ENCODE measurements at regions not wholly inside any gene's neighbourhood (a gene's known extent, or its start where the extent isn't known, plus 50 kb on each side); places are given as distances from the start of the nearest gene placed in this dataset.
"Not testable (repeated sequence)": the region's sequence is repeated elsewhere in the genome, so short reads cannot be mapped to it uniquely, and the experiment has no call there.

- DNase-seq (ENCODE audit: low read depth): no peak
Measured at GRCh38 chr1:224061436-224061835, 52.5 kb upstream of the FBXO28 start.

GRCh38 chr1:224059897-224060427 is 53.9 kb upstream of the FBXO28 start:
- no peak for DNase-seq (ENCODE audit: low read depth)

DNA sequence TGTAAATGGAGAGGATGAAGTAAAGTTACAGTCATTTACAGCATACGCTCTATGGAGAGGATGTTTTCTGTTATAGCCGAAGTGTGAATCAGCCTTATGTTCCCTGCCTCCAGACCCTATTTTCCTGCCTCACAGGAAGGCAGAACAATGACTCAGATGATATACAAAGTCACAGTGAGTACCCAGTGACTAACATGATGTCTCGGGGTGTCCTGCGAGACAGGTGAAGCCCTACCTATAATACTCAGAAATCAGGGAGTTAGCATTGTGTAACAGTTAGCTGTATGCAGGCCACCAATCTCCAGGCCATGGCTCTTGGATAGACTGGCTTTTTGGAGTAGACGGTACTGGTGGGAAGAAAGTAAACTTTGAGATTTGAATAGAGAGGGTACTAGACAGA is 55.6 kb upstream of the FBXO28 start:
- DNase-seq (ENCODE audit: low read depth): peak; percentile 62

GRCh38 chr1:224057461-224058199 is 56.3 kb upstream of the FBXO28 start:
- no peak for DNase-seq (ENCODE audit: low read depth)

DNA sequence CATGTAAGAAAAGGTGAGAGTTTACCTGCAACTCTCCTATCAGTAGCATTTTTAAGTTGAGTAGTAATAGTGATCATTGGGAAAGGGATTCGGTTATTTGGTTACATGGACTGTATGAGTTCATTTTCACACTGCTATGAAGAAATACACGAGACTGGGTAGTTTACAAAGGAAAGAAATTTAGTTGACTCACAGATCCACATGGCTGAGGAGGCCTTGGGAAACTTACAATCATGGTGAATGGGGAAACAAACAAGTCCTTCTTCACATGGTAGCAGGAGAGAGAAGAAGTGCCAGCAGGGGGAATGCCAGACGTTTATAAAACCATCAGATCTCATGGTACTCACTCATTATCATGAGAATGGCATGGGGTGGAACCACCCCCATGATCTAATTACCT is 59.3 kb upstream of the FBXO28 start:
- DNase-seq (ENCODE audit: low read depth): peak; percentile 76

DNA sequence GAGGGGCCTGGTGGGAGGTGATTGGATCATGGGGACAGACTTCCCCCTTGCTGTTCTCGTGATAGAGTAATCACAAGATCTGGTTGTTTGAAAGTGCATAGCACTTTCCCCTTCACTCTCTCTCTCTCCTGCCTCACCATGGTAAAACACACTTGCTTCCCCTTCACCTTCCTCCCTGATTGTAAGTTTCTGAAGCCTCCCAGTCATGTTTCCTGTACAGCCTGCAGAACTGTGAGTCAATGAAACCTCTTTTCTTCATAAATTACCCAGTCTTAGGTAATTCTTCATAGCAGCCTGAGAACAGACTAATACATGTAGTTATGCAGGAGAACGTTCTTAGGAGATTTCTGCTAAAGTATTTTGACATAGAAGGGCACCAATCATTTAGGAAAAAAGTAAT is 59.9 kb upstream of the FBXO28 start:
- peak; percentile 47 for DNase-seq (ENCODE audit: low read depth)

- no peak for DNase-seq (ENCODE audit: low read depth)
Measured at GRCh38 chr1:224053456-224053855, 60.5 kb upstream of the FBXO28 start.

- peak; percentile 81 for DNase-seq (ENCODE audit: low read depth)
Measured at GRCh38 chr1:224052772-224053171, 61.1 kb upstream of the FBXO28 start.

DNA sequence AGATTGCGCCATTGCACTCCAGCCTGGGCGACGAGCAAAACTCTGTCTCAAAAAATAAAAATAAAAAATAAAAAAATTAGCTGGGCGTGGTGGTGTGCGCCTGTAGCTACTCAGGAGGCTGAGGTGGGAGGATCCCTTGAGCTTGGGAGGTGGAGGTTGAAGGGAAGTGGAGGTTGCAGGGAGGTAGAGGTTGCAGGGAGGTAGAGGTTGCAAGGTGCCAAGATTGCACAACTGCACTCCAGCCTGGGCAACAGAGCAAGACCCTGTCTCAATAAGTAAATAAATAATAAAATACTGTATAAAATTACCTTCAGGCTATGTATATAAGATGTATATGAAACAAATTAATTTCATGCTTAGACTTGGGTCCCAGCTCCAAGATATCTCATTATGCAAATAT is 62.1 kb upstream of the FBXO28 start:
- not testable (repeated sequence) for DNase-seq (ENCODE audit: low read depth)

DNA sequence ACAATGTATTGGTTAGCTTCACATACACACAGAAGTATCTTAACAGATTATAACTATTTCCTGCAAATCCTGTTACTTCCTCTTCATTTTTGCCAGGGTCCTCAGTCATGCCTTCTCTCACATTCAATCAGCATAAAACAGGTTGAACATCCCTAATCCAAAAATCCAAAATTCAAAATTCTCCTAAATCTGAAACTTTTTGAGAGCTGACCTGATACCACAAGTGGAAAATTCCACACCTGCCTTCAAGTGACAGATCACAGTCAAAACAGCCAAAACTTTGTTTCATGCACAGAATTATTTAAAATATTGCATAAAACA is 62.9 kb upstream of the FBXO28 start:
- no peak for DNase-seq (ENCODE audit: low read depth)

DNA sequence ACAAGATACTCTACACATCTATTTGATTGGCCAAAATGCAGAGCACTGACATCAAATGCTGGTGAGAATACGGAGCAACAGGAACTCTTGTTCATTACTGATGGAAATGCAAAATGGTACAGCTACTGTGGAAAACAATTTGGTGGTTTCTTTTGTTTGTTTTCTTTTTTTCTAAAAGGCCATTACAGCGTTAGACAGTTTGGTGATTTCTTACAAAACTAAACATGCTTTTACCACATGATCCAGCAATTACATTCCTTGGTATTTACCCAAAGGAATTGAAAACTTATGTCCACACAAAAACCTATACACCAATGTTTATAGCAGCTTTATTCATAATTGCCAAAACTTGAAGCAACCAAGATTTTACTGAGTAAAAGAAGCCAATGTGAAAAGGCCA is 66.4 kb upstream of the FBXO28 start:
- DNase-seq (ENCODE audit: low read depth): peak; percentile 45

- no peak for DNase-seq (ENCODE audit: low read depth)
Measured at GRCh38 chr1:224045556-224045955, 68.4 kb upstream of the FBXO28 start.

GRCh38 chr1:224044420-224044819 is 69.5 kb upstream of the FBXO28 start:
- no peak for DNase-seq (ENCODE audit: low read depth)

DNA sequence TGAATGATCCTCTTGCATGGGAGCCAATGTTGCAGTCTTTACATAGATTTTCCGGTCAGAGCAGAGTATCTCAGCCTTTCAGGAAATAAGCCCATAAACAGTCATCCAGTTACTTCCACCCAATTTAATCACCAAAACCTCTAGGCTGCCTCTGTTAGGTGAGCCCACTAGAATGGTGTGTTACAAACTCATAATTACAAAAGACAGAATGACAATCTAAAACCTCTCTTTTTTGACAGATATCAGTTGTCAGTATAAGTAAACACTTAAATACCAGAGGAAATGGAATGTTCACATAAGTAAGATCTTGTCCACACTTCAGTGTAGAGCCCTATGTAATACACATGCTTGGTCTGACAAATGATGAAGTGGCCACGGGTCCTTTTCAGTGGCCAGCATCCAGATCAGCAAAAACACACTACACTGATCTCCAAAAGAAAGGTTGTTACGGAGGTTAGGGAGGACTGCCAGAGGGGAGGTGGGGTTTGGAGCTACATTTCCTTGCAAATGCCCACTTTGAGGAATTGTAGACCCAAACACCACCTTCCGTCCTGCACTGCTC is 71.3 kb upstream of the FBXO28 start:
- no peak for DNase-seq (ENCODE audit: low read depth)

DNA sequence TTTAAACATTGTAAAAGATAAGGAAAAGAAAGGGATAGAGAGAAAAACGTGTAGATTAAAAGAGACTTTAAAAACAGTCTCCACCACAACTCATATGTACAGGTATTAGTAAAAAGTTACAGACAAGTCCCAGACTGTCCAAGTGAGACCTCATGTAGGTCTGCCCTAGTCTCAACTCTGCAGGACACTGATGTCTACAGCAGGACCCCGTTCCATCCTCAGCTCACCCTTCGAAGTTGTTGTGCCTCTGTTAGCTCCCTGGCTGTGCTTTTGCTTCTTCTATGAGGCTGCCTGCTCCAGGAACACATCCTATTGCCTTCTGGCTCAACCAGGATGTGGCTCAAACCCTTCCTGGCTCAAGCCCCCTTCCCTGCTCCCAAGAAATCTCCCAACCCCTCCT is 72.9 kb upstream of the FBXO28 start:
- DNase-seq (ENCODE audit: low read depth): no peak

- not testable (repeated sequence) for DNase-seq (ENCODE audit: low read depth)
Measured at GRCh38 chr1:224040423-224040822, 73.5 kb upstream of the FBXO28 start.

DNA sequence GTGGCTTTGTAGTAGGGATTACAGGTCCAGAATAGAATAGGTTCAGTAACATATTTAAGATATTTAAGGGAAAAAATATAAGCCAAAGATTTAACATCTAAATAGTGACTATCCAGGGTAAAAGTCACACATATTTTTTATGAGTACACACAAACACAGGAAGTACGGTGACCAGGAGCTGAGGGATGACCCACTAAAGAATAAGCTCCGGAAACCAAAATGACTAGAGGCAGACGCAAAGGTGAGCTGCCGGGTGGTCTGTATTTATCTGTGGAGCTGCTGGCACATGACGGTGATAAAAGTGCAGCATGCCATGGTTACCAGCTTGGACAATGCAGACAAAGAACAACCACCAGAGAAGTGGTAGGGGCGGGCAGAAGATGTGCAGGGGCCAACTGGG is 73.9 kb upstream of the FBXO28 start:
- not testable (repeated sequence) for DNase-seq (ENCODE audit: low read depth)

DNA sequence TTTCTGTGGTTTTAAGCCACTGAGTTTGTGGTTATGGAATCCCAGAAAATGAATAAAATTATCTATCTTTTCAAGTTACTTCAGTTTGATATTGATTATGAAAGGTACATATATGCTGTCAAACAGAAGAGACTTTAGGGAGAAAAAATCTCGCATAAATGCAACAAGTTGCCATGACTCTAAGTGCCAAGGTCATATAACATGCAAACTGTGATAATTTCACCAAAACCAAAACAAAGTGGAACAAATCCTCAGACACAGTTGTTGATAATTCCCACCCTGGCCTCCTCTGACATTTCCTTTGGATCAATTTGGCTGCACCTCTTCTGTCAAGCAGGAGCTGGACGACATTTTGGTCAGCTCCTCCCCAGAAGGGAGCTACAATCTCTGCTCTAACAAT is 75.1 kb upstream of the FBXO28 start:
- not testable (repeated sequence) for DNase-seq (ENCODE audit: low read depth)

DNA sequence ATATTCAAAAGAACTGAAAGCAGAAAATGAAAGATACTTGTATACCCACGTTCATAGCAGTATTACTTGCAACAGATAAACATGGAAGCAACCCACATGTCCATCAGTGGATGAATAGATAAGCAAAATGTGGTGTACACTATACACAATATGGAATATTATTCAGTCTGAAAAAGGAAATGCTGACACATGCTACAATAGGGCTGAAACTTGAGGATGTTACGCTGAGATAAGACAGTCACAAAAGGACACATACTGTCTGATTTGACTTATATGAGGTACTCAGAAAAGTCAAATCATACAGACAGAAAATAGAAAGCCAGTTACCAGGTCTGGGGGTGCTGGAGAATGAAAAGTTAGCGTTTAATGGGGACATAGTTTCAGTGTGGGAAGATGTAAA is 76.5 kb upstream of the FBXO28 start:
- not testable (repeated sequence) for DNase-seq (ENCODE audit: low read depth)

DNA sequence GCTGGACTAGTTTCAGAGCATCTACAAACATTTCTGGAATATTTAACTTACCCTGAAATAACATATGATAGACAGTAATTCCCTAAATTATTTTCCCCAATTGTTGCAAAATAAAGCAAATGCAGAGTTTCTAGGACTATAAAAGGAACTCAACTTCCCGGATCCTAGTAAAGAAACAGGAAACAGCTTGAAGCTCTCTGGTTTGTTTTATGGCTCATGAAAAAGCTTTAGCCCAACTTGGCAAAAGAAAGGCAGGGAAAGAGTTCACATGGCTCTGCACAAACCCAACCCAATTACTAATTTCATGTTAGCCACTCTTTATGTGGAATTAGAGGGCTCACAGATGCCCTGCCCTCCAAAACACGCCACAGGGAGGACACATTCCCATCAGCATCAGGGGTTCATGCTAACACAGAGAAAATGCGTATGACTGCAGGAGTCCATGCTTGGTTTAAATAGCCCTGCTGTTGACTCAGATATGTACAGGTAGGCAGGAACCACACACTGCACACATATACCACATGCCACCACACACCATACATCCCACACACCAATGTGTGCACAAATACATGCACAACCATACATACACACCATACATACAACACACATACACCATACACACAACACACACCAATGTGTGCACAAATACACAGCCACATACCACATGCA is 81.2 kb upstream of the FBXO28 start:
- not testable (repeated sequence) for DNase-seq (ENCODE audit: low read depth)

DNA sequence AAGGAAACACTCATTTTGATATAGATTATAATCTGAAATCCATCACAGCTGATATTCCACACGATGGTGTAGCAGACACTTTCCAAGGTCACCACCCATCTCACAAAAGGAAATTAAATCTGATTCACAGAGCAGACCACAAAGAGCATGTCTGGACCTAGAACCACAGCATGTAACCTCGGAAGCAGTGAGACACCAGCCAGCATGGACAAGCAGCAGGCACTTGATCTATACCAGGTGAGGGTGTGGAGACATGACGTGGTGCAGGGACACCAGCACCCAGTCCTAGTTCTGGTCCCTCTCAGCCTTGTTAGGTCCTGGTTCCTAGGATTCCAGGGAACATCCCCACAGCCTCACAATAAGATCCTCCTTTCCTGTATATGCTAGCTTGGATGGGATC is 81.9 kb upstream of the FBXO28 start:
- DNase-seq (ENCODE audit: low read depth): not testable (repeated sequence)

GRCh38 chr1:224030257-224030656 is 83.7 kb upstream of the FBXO28 start:
- not testable (repeated sequence) for DNase-seq (ENCODE audit: low read depth)

DNA sequence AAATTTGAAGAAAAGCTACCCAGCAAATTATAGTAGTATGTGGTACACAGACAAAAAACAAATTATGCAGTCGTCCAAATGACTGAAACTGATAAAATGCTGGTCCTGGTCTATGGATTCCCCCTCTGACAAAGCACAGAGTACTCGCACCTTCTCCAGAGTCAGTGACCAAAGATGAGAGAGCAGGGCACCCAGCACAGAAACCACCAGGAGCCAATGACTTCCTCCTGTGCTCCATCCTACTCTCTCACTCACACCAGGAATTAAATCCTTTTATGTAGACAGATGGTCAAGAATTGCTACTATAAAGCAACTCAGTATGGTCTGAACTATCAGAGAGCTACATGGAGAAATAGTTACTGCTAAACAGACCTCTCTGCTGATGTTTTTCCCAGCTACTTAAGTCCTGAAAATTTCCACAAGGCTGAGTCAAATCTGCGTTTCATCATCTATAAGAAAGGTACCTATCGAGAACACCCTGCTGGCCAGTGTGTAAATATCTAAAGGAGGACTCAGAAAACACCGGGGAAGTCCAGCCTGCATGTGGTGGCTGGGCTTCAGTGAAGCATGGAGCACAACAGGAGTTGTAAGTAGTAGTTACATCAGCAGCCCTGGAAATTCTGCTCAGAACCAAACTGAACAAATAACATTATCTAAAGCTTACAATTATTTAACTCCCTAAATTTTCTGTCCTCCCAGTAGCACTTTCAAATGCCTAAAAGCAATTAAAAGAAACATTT is 84.5 kb upstream of the FBXO28 start:
- DNase-seq (ENCODE audit: low read depth): peak; percentile 31
